HG03060 (cell line): ENCODE measurements at regions not wholly inside any gene's neighbourhood (a gene's known extent, or its start where the extent isn't known, plus 50 kb on each side); places are given as distances from the start of the nearest gene placed in this dataset.
"Not testable (repeated sequence)": the region's sequence is repeated elsewhere in the genome, so short reads cannot be mapped to it uniquely, and the experiment has no call there.

Experiments used
- ATAC-seq: cut with Tn5 transposase; IDR thresholded peaks from one replicate; pipeline ENCODE4 v1.9.1; 2021; ENCODE audit warnings: low read depth, moderate number of reproducible peaks; ENCODE audit not compliant: unreplicated experiment

DNA sequence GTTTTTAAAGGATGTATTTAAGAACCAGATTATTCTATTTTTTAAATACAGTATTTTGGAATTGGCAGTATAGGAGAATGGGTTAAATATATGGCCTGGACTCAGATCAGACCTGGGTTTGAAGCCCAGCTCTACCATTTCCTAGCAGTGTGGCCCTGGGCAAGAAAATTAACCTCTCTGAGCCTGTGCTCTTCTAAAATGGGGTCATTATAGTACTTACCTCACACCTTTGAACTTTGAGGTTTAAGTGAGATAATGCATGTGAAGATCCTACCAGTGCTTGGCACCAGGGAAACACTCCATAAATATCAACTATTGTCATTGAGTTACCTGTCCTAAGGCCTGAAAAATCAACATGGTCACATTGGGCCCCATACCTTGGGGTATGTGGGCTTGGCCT lies 93.4 kb upstream of the WSB1 start:
- no peak for ATAC-seq

DNA sequence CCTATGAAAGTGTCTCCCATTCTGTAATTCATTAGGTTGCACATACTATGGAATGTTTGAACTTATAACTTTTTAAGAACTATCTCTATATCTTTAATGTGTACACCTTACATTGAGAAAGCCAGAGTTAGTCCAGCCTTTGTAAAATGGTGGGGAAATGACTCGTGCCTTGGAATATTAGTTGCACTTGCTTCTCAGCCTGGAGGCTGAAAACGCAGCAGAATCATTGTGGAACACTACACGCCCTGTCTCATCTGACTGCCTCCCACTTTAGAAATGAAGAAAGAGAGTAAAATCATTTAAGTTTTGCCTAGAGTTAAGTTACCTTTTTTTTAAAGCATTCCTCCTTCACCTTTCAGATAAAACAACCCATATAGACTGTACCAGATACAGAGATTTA lies 90.7 kb upstream of the WSB1 start:
- ATAC-seq = no peak

DNA sequence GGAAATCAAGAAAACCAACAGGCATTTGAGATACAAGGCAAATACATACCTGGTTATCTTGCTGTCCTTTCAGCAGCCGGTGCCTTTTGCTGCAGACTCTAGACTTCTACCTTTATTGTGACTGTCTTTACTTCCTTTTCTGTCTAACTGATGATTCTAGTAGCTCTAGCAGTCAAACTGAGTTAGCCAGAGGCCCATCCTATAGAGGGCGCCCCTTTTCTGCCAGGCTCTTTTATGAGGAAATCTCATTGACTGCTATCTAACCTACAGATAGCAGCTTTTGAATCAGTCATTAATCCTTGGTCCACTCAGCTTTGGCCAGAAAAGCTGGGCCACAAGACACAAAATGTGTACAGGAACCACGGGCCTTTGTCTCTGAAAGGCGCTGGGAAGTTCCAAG lies 87.5 kb upstream of the WSB1 start:
- ATAC-seq = no peak

DNA sequence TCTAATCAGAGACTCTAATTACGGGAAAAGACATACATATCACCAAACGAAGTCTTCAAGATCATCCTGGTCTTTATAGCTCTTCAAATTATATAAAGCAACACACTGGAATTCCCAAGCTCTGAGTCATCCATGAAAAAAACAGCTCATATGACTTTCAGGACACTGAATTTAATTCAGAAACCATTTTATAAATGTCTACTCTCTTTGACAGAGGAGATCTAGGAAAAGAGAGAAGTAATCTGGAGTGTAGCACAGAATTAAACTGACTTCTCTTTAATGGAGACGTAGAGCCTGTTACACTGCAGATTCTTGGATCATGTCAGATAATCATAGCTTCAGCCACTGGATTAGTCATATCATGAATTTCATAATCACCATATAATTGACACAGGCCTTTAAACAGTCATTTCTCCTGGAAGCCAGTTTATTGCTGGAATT lies 86.8 kb upstream of the WSB1 start:
- ATAC-seq = no peak

DNA sequence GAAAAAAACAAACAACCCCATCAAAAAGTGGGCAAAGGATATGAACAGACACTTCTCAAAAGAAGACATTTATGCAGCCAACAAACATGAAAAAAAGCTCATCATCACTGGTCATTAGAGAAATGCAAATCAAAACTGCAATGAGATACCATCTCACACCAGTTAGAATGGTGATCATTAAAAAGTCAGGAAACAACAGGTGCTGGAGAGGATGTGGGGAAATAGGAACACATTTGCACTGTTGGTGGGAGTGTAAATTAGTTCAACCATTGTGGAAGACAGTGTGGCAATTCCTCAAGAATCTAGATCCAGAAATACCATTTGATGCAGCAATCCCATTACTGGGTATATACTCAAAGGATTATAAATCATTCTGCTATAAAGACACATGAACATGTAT lies 85.5 kb upstream of the WSB1 start:
- ATAC-seq = not testable (repeated sequence)

DNA sequence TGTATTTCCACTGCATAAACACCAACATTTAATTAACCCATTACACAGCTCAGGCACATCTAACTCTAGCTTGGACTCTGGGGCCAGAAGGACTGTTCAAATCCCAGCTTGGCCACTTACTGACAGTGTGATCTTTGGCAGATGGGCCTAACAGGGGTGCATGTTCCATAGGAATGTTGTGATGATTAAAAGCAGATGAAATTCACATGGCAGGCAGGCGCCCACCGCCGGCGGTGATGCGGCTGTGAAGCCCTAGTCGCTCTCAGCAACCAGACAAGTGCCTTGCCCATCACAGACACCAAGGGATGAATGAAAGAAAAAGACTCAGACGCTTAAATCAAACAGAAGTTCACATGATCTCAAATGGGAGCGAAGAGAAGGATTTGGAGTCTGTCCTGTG lies 84.6 kb upstream of the WSB1 start:
- ATAC-seq = no peak

DNA sequence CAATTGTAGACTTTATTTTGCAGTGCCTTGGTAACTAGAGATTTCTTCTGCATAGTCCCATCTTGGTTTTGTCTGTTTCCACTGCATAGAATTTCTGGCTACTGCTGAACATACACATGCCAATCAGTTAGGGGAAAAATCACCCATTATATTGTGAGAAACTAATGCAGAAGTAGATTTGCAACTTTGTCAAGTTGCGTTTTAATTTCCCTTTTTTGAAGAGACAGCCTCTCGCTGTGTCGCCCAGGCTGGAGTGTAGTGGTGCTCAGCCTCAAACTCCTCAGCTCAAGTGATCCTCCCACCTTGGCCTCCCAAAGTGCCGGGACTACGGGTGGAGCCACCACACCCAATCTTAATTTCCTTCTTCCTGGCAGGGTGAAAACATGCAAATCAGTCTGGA lies 83.1 kb upstream of the WSB1 start:
- not testable (repeated sequence) for ATAC-seq

DNA sequence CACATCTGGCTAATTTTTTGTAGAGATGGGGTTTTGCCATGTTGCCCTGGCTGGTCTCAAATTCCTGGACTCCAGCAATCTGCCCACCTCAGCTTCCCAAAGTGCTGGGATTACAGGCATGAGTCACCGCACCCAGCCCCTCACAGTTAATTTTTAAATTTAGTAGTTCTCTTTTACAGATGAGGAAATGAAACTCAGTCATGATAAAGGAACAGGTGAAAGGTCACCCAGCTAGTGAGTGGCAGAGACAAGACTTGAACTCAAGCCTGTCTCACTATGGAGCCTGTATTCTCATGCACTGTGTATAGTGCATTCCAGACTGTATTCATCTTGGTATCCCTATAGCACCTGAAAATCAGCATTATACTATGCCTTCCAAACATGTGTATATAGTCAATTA lies 77.1 kb upstream of the WSB1 start:
- no peak for ATAC-seq

DNA sequence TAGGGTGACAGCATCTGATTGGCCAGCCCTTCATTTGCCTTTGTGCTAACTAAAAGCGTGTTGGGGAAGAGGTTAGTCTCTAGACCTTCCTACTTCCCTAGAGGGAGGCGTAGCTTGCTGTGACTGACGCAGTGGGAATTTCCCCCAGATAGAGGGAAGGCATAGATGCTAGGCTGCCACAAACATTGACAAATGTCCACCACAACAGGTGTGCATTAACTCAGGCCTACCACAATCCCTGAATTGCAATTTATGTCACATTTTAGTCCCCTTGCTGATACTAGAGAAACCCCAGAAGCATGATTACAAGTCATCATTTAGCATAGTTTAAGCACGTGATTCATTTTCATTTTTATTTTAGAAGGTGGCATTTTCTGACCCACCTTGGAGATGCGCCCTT lies 76.3 kb upstream of the WSB1 start:
- peak; percentile 80 for ATAC-seq

DNA sequence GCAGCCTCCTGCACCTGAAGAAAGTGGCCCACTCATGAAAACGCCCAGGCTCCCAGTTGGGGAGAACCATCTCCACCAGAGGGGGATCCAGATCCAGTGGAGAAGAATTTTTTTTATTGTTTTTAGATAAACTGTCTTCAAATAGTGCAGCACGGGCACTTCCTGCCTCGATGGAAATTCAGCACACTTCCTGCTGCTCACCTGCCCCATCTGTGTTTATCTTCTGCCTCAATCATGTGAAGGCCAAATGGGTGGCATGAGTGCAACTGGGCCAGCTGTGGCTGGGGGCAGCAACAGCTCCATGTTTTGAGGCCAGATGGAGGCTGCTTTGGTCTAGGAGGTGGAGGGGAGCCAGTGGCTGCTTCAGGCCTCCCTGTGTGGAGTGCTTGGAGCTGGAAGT lies 75.9 kb upstream of the WSB1 start:
- ATAC-seq = no peak

DNA sequence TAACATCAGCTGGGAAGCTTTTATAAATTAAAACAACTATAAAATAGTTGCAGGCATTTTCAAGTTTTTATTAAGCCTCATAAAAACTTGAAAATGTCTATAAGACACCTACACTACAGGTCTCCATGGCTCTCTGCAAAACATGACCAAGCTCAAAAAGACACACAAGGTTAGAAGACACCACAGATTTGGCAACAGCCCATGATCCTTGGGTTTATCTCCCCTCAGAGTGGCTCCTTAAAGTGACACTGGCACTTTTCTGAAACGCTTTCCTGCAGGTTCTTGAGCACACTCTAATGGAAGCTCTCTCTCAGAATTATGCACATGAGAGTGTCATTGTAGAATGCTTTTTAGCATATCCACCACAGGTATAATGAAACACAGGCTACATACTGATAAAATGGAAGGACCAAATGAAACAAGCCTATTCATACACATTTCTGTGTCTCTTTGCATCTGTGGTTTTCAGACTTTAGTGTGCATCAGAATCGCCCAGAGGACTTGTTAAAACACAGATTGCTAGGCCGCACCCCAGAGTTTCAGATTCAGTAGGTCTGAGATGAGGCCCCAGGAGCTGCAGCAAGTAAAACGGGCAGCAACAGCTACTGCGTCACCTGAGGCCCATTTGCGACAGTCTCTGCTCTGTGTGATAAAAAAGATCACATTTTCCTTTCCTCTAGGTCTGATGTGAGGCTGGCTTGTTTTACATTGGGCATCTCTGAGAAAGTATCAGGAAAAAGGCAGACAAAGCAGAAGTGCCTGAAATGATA lies 75.0 kb upstream of the WSB1 start:
- peak; percentile 35 for ATAC-seq

DNA sequence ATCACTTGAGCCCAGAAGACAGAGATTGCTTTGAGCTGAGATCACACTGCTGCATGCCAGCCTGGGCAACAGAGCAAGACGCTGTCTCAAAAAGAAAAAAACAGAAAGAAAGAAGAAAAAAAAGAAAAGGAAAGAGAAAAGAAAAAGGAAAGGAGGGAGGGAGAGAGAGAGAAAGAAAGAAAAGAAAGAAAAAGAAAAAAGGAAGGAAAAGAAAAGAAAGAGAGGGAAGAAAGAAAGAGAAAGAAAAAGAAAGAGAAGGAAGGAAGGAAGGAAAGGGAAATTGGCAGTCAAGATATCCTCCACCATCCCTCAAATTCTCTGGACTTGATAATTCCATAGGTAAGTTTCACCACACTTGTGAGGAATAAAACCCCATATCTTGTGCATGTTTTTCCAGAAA lies 71.4 kb upstream of the WSB1 start:
- no peak for ATAC-seq

DNA sequence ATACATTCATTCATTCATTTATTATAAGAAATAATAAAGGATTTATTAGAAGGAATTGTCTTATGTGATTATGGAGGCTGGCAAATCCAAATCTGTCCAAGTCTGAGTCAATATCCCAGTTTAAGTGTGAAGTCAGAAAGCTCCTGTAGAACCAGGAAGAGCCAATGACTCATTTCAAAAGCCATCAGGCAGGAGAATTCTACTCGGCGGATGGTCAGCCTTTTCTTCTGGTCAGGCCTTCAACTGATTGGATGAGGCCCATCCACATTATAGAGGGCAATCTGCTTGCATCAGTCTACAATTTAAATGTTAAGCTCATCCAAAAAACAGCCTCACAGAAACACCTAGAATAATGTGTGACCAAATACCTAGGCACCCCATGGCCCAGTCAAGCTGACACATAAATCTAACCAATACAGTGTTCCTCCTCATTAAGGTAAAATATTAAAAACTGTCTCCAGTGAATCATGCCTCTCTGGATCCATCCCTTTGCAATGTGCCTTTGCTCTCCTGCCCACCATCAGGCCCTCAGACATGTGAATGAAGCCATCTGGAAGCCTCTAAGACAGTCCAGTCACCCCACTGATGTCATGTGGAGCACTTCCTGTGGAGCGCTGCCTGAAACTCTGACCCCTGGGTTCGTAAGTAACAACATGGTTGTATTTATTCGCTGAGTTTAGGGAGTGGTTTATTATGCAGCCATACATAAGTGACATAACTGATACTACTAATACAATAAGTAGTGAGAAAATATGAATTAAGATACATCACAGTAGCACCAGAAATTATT lies 69.2 kb upstream of the WSB1 start:
- no peak for ATAC-seq

DNA sequence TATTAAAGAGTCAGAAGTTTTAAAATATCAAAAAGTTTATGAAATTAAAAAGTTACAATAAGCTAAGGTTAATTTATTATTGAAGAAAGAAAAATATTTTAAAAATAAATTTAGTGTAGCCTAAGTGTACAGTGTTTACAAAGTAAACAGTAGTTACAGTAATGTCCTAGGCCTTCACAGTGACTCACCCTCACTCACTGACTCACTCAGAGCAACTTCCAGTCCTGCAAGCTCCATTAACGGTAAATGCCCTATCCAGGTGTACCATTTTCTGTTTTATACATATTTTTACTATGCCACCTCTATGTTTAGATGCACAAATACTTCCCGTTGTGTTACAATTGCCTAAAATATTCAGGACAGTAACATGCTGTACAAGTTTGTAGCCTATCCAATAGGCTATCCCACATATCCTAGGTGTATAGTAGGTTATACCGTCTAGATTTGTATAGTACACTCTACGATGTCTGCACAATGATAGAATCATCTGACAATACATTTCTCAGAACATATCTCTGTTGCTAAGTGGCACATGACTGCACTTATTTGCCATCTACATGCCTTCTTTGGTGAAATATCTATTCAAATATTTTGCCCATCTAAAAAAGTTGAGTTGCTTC lies 67.2 kb upstream of the WSB1 start:
- no peak for ATAC-seq

DNA sequence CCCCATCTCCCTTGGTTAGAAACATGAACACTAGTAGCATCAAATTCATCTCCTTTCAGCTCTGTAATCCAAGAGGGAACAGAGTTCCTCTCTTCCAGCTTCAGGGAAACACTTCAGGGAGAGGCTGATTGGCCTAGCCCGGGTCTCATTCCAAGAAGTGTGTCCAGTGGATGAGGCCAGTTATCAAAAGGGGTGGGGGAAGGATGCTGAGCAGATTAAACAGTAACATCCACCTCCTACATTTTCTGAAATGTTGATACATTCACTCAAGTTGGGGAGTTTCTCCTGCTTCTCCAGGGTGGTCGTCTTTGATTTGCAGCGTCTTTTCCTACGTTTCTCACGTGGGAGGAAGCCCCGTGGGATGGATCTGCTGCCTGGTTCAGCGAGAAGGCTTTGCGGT lies 62.9 kb upstream of the WSB1 start:
- ATAC-seq = no peak

DNA sequence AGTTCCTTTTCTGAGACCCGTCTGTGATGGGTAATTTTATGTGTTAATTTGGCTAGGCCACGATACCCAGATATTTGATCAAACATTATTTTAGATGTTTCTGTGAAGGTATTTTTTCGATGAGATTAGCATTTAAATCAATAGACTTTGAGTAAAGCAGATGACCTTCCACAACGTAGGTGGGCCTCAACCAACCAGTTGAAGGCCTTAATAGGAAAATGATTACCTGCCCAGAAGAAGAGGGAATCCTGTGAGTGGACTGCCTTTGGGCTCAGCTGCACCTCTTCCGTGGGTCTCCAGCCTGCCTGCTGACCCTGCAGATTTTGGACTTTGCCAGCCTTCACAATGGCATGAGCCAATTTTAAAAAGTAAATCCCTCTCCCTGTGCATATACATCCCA lies 61.6 kb upstream of the WSB1 start:
- ATAC-seq = no peak

DNA sequence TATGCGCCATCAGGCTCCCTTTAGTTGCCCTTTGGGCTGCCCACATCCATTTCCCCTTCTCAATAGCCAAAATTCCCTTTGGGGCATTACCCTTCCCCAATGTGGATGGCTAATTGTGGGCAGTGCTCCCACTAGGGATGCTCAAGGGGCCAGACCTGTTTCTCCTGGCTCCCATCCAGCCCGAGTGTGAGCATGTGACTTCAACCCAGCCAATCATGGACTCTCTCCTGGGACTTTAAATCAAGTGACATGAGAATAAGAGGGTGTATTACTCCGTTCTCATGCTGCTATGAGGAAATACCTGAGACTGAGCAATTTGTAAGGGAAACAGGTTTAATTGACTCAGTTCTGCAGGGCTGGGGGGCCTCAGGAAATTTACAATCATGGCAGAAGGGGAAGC lies 60.9 kb upstream of the WSB1 start:
- no peak for ATAC-seq

DNA sequence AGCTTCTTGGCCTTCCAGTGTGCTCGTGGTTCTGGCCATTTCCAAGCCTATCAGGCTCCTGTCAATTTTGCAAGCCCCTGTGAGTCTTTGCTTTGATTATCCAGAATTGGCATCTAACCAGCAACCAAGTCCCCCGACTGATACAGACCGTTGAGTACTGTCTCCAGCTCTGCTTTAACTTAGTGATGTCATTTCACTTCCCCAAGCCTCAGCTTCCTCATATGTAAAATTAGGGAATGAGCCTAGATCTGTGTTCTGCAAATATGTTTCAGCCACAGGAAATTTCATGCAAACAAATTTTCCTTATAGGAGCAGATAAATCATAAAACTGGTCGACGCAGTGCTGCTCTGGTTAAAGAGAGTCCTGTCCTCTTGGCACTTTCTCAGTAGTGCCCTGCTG lies 60.1 kb upstream of the WSB1 start:
- ATAC-seq = no peak

DNA sequence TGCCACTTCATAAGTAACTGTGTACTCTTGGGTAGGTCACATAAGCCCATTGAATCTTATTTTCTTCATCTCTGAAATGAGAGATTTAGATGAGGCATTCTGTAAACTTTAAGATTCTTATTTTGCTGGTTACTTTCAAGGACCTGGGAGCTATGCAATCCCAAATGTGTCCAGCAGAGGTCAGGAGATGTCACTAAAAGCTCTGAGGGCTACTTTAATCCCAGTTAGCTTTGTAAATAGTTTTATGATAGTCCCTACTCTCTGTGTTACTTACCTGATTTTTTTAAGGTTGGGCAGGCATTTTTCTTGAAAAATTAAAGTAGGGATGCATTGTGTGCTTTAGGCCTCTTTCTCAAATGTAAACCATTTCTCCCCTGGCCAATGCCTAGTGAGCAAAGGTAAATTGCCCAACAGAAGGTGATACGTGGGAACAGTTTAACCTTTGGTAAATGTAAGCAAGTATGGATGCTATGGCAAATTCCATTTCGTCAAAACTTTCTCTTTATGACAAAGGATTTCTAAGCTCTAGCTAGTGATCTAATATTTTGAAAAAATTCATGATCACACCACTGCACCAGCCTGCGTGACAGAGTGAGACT lies 57.1 kb upstream of the WSB1 start:
- no peak for ATAC-seq

DNA sequence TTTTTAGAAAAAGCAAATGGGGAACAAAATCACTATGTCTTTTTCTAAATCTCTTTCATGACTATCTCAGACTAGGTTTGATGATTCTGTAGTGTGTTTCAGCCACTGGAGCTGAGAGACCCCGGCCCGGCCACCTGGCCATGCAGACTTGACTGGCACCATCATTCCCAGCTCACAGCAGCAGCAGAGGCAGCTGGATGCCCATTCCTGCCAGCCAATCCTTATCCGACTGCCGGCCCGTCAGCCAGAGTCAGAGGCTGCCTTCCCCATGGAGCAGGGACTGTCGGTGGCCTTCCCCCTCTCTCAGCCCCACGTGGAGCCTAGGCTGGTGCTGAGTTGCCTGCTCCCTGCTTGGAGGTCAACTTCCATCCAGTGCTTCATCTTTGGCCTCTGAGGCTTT lies 56.0 kb upstream of the WSB1 start:
- ATAC-seq = no peak

DNA sequence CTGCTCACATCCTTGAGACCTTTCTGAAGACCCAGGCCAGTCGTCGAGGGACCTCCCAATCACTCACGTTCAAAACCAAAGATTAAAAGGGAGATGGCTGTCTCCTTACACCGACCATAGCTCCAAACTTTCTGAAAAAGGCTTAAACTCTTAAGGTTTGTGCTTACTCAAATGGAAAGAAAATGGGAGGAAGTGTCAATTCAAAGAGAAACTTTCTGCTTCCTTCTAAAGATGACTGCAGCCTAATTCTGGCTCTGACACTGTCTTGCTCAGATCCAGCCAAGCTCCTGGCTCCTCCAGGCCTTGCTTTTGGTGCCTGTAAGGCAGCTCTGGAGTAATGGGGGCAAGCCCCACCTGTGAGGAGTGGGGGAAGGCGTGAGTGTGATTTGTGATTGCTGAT lies 54.9 kb upstream of the WSB1 start:
- ATAC-seq = peak; percentile 37
